Subcutaneous abdominal adipose tissue (tissue), 5 donors: ENCODE measurements at regions not wholly inside any gene's neighbourhood (a gene's known extent, or its start where the extent isn't known, plus 50 kb on each side); places are given as distances from the start of the nearest gene placed in this dataset.
"Not testable (repeated sequence)": the region's sequence is repeated elsewhere in the genome, so short reads cannot be mapped to it uniquely, and the experiment has no call there.

Source experiments
- H3K27ac ChIP-seq: one replicate; pipeline ENCODE4 v1.7.0; 2013; ENCODE audit warnings: low read depth, mild to moderate bottlenecking, inconsistent platforms, low read length, moderate library complexity
- H3K27me3 ChIP-seq, 5 donors: one replicate each; pipeline ENCODE4 v1.7.0; 2013; ENCODE audit warnings: low read length in 5 of 5, inconsistent platforms in 1 of 5; ENCODE audit not compliant: control insufficient read depth in 5 of 5, insufficient read depth in 4 of 5
- H3K36me3 ChIP-seq, 5 donors: one replicate each; pipeline ENCODE4 v1.7.0; 2013; ENCODE audit warnings: low read length in 5 of 5; ENCODE audit not compliant: control insufficient read depth in 5 of 5, insufficient read depth in 5 of 5
- H3K4me1 ChIP-seq, 5 donors: one replicate each; pipeline ENCODE4 v1.7.0; 2013; ENCODE audit warnings: low read length in 5 of 5, mild to moderate bottlenecking in 3 of 5, moderate library complexity in 1 of 5; ENCODE audit not compliant: control insufficient read depth in 5 of 5, insufficient read depth in 5 of 5
- H3K4me3 ChIP-seq, 5 donors: one replicate each; pipeline ENCODE4 v1.7.0; 2013; ENCODE audit warnings: low read length in 5 of 5, low read depth in 1 of 5
- H3K9ac ChIP-seq, 5 donors: one replicate each; pipeline ENCODE4 v1.7.0; 2013; ENCODE audit warnings: low read length in 5 of 5, mild to moderate bottlenecking in 4 of 5, moderate library complexity in 3 of 5
- H3K9me3 ChIP-seq, 5 donors: one replicate each; pipeline ENCODE4 v1.7.0; 2013; ENCODE audit warnings: low read length in 5 of 5; ENCODE audit not compliant: control insufficient read depth in 5 of 5
- donor health status: healthy.
- donor health status: healthy.
- donor health status: healthy.
- donor health status: healthy.
- donor health status: healthy.

DNA sequence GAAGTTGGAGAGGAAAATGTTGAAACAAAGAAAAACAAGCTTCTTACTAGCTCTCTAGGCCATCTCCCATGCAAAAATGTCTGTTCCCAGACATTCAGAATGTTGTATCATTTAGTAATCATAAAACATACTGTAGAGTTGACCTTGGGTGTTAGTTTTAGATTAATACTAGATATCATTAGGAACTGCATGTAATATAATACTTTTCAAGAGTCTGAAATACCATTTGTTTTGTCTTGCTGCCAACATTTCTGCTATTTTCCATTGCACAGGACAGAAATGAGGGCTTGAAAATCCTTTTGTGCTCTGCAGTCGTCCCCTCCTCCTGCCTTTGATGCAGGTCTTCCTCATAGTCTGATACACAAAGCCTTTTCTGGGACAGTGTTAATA is 89.5 kb upstream of the RBMS1 start:
- Histone ChIP-seq H3K4me3 (no peak overlapping the region), H3K36me3 (no peaks in the 10 kb centered on the region), H3K9me3 (peaks cover 0 to 6% (median 3%) of the 10 kb centered on the region in 5 donors), H3K4me1 (peaks cover 14 to 34% (median 29%) of the 10 kb centered on the region in 5 donors), H3K27ac (peak overlapping the region; percentile 43), H3K27me3 (peaks cover 0 to 4% (median 0%) of the 10 kb centered on the region in 5 donors), H3K9ac (no peak overlapping the region)

DNA sequence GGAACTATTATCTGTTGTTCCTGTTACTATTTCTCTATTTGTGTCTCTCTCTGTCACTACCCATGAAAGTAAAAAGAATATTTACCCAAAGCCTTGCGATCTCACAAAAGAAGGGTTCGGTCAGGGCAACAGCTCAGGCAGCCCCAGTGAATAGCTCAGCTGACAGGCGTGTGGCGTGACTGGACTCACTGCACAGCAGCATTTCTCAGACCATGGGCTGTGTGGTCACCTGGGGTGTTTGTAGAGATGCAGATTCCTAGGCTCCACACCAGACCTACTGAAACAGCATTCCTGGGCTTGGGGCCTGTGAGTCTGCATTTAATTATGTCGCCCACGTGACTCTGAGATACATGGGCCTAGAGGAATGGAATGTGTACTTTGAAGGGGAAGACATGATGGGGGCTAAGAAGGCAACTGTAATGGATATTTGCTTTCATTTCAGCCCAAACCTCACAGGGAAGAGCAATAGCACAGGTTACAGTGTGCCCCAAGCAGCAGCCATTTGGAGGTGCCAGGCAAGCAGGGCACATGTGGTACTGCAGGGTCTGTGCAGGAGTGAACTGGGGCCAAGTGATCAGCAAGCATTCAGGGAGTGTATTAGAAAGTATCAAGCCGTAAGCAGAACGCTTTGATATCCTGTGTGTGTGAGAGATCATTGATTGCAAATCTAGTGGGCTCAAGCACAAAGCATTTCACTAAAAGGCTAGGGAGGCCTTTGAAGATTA is 90.4 kb upstream of the RBMS1 start:
- no peaks in the 10 kb centered on the region for H3K9me3 ChIP-seq
- H3K9ac ChIP-seq: no peak overlapping the region
- peak overlapping the region; percentile 43 for H3K27ac ChIP-seq
- peaks cover 0 to 4% (median 0%) of the 10 kb centered on the region in 5 donors for H3K27me3 ChIP-seq
- no peaks in the 10 kb centered on the region for H3K36me3 ChIP-seq
- H3K4me3 ChIP-seq: peak overlapping the region in 1 of 5 donors; percentile 26
- H3K4me1 ChIP-seq: peaks cover 14 to 34% (median 29%) of the 10 kb centered on the region in 5 donors

- H3K4me1 ChIP-seq: peaks cover 14 to 34% (median 29%) of the 10 kb centered on the region in 5 donors
- no peaks in the 10 kb centered on the region for H3K9me3 ChIP-seq
- H3K4me3 ChIP-seq: peak overlapping the region in 1 of 5 donors; percentile 19
- H3K27me3 ChIP-seq: peaks cover 0 to 4% (median 0%) of the 10 kb centered on the region in 5 donors
- no peaks in the 10 kb centered on the region for H3K36me3 ChIP-seq
- H3K9ac ChIP-seq: peak overlapping the region in 2 of 5 donors; percentile 57 to 70
- H3K27ac ChIP-seq: peak overlapping the region; percentile 43
These were observed 91.4 kb upstream of the RBMS1 start for GRCh38 chr2:160584972-160585494.

DNA sequence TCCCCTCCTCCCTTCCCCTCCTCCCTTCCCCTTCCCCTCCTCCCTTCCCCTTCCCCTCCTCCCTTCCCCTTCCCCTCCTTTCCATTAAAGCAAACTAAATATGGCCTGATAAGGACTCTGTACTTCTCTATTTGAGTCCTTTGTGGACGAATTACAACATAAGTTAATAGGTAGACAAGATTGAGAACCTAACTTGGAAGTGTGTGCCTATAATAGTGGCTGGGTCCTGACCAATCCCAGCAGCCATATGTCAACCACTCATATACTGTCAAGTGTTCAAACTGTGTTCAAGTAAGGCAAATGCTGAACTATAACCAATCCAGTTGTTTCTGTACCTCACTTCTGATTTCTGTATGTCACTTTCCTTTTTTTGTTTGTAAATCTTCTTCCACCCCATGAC is 97.1 kb upstream of the RBMS1 start:
- no peaks in the 10 kb centered on the region for H3K27me3 ChIP-seq
- no peak overlapping the region for H3K27ac ChIP-seq
- no peaks in the 10 kb centered on the region for H3K9me3 ChIP-seq
- peaks cover 0 to 3% (median 2%) of the 10 kb centered on the region in 5 donors for H3K4me1 ChIP-seq
- no peaks in the 10 kb centered on the region for H3K36me3 ChIP-seq
- no peak overlapping the region for H3K9ac ChIP-seq
- no peak overlapping the region for H3K4me3 ChIP-seq

DNA sequence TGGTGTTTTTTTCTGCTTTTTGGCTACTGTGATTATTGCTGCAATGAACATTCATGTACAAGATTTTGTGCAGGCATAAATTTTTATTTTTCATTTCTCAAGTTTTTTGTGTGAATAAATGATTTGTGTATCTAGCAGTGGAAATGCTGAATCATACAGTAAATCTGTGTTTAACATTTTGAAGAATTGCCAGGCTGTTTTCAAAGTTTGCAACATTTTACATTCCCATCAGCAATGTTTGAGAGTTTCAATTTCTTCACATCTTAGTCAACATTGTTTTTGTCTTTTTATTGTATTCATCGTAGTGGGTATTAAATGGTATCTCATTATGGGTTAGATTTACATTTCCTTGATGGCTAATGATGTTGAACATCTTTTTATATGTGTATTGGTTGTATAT is 98.8 kb upstream of the RBMS1 start:
- Histone ChIP-seq H3K27me3 (no peaks in the 10 kb centered on the region), H3K4me3 (no peak overlapping the region), H3K27ac (no peak overlapping the region), H3K9ac (no peak overlapping the region), H3K9me3 (no peaks in the 10 kb centered on the region), H3K4me1 (no peaks in the 10 kb centered on the region), H3K36me3 (no peaks in the 10 kb centered on the region)

- H3K9me3 ChIP-seq: no peaks in the 10 kb centered on the region
- no peaks in the 10 kb centered on the region for H3K36me3 ChIP-seq
- H3K4me3 ChIP-seq: no peak overlapping the region
- no peak overlapping the region for H3K27ac ChIP-seq
- no peaks in the 10 kb centered on the region for H3K27me3 ChIP-seq
- H3K9ac ChIP-seq: no peak overlapping the region
- H3K4me1 ChIP-seq: no peaks in the 10 kb centered on the region
These were observed 99.4 kb upstream of the RBMS1 start for GRCh38 chr2:160592993-160593392.

DNA sequence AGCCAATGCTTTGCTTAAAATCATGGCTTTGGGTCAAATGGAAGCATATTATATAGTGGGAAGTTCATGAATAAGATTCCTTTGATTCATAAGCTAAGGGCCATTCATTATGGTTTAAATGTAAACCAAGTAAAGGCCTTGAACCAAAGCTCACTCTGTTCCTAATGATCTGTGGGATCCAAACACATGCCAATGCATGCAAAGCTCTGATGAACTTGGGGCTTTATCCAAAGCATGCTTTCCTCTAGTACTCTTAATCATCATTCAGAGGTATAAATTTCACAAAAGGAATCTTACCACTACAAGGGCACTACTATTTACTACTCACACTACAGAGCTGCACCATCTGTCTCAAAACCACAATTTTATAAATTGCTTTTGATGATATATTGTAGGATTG is 102.8 kb upstream of the RBMS1 start:
- no peaks in the 10 kb centered on the region for H3K27me3 ChIP-seq
- H3K36me3 ChIP-seq: no peaks in the 10 kb centered on the region
- H3K27ac ChIP-seq: no peak overlapping the region
- no peak overlapping the region for H3K4me3 ChIP-seq
- no peaks in the 10 kb centered on the region for H3K4me1 ChIP-seq
- H3K9ac ChIP-seq: no peak overlapping the region
- H3K9me3 ChIP-seq: no peaks in the 10 kb centered on the region

DNA sequence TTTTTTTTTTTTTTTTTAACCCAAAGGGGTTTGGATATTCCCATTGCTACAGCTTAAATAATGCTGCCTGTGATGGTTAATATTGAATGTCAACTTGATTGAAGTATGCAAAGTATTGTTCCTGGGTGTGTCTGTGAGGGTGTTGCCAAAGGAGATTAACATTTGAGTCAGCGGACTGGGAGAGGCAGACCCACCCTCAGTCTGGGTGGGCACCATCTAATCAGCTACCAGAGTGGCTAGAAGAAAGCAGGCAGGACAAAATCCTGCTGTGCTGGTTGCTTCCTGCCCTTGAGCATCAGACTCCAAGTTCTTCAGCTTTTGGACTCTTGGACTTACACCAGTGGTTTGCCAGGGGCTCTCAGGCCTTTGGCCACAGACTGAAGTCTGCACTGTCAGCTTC is 106.8 kb upstream of the RBMS1 start:
- not testable (repeated sequence) for H3K9me3 ChIP-seq, H3K9ac ChIP-seq, H3K4me1 ChIP-seq, H3K36me3 ChIP-seq, H3K27me3 ChIP-seq, H3K4me3 ChIP-seq, H3K27ac ChIP-seq

DNA sequence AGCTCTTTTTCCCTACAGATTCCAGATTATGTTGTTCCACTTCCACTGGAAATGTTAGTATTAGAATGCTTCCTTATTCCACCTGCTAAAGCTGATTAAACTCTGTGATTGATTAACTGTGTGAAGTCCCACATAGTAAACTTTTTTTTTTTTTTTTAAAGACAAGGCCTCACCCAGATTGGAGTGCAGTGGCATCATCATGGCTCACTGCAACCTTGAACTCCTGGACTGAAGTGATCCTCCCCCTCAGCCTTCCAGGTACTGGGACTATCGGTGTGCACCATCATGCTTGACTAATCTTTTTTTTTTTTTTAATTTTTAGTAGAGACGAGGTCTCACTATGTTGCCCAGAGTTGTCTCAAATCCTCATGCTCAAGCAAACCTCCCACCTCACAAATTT is 108.5 kb upstream of the RBMS1 start:
- Histone ChIP-seq H3K4me1 (no peaks in the 10 kb centered on the region), H3K4me3 (no peak overlapping the region)

DNA sequence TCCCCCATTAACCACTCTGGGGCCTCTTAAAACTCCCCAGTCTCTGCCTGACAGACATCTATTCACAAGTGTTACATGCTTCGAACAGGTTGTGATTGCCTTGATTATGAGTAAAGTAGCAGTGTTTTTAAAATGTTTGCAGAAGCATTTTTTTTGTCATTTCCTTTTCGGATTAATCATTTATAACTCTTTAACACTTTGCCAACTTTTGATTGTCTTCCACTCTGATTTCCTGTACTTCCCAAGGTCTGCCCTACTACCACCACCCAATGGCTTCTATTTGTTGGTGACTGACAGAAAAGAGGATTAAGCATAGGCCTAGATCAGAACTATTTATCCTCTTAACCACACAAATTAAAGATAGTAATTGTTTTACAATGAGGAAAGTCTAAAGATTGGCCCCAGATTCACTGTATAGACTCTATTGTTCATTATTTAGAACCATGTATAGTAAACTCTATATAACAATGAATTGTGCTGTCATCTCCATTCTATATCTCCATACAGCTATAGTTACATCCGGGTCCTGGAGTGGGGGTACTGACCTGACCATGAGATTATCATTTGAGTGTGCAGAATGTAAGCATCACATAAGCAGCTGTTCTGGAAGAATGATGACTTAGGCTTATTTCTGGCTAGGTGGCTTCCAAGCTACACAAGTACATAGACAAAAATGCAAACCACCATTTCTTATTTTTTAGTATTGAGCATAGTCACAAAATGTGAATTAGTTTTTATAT is 110.3 kb upstream of the RBMS1 start:
- no peaks in the 10 kb centered on the region for H3K36me3 ChIP-seq
- H3K27ac ChIP-seq: no peak overlapping the region
- H3K4me3 ChIP-seq: no peak overlapping the region
- H3K9me3 ChIP-seq: no peaks in the 10 kb centered on the region
- H3K27me3 ChIP-seq: no peaks in the 10 kb centered on the region
- no peak overlapping the region for H3K9ac ChIP-seq
- peaks cover 3 to 6% (median 4%) of the 10 kb centered on the region in 5 donors for H3K4me1 ChIP-seq

More for the DNA sequence above, 108.5 kb upstream of the RBMS1 start:
- Histone ChIP-seq H3K36me3 (no peaks in the 10 kb centered on the region), H3K9ac (no peak overlapping the region), H3K27ac (no peak overlapping the region), H3K27me3 (no peaks in the 10 kb centered on the region), H3K9me3 (no peaks in the 10 kb centered on the region)
